B cell (primary cell): ENCODE measurements at regions not wholly inside any gene's neighbourhood (a gene's known extent, or its start where the extent isn't known, plus 50 kb on each side); places are given as distances from the start of the nearest gene placed in this dataset.
"Not testable (repeated sequence)": the region's sequence is repeated elsewhere in the genome, so short reads cannot be mapped to it uniquely, and the experiment has no call there.

Experiments
- ATAC-seq: fragments of 200-7000 bp; cut with Tn5 transposase; one replicate; pipeline ENCODE4 v1.10.0; 2021; ENCODE audit warnings: low read depth, mild to moderate bottlenecking, moderate number of reproducible peaks, moderate library complexity
- CTCF ChIA-PET: fragments of 350-600 bp; sonication (Branson Sonifier 250); formaldehyde crosslinking; loops from one replicate; lab custom pipeline; 2021; ENCODE audit warnings: antibody characterized with exemption, inconsistent platforms; lab: Charles Lee
- POLR2A ChIA-PET: fragments of 350-600 bp; sonication (Branson Sonifier 250); formaldehyde crosslinking; loops from one replicate; lab custom pipeline; 2021; ENCODE audit warnings: antibody characterized with exemption; lab: Charles Lee
- DNase-seq: peaks from one replicate; pipeline ENCODE4 v3.0.0; 2013
- H2AFZ ChIP-seq: 2 replicates; pipeline ENCODE4 v1.6.1; 2012; ENCODE audit warnings: mild to moderate bottlenecking, low read depth, low read length; ENCODE audit not compliant: insufficient read depth, poor library complexity, severe bottlenecking
- H3K27ac ChIP-seq, 2 donors: 1 replicate in 1 of 2; 2 replicates in 1 of 2; pipeline ENCODE4 v1.5.1; 2012 to 2013; ENCODE audit warnings: low read length in 2 of 2, mild to moderate bottlenecking in 2 of 2, moderate library complexity in 1 of 2
- H3K27me3 ChIP-seq, 4 experiments: fragments of 200-600 bp in 1 of 4; sonication (generic) in 1 of 4; replicated peaks in 1 of 4; 1 replicate in 2 of 4; 2 replicates in 2 of 4; pipeline versions ENCODE4 v1.6.1 to v1.7.0; 2013 to 2016; ENCODE audit warnings: low read length in 3 of 4, mild to moderate bottlenecking in 2 of 4, mixed read lengths in 1 of 4, moderate library complexity in 1 of 4; ENCODE audit not compliant: insufficient read depth in 4 of 4, control insufficient read depth in 3 of 4; ENCODE audit errors: control extremely low read depth in 1 of 4
- H3K36me3 ChIP-seq, 2 experiments: replicated peaks in 1 of 2; 1 replicate in 1 of 2; 2 replicates in 1 of 2; pipeline versions ENCODE4 v1.6.1 to v1.7.1; 2013; ENCODE audit warnings: low read length in 1 of 2; ENCODE audit not compliant: insufficient read depth in 2 of 2, control insufficient read depth in 1 of 2; ENCODE audit errors: control extremely low read depth in 1 of 2, extremely low read depth in 1 of 2
- H3K4me1 ChIP-seq, 2 donors: fragments of 200-600 bp in 1 of 2; sonication (generic) in 1 of 2; 1 replicate in 1 of 2; 2 replicates in 1 of 2; pipeline versions ENCODE4 v1.5.1 to v1.6.1; 2013 to 2017; ENCODE audit warnings: low read length in 2 of 2; ENCODE audit not compliant: control insufficient read depth in 2 of 2, insufficient read depth in 2 of 2
- H3K4me2 ChIP-seq: replicated peaks from 2 replicates; pipeline ENCODE3; 2012; ENCODE audit warnings: mild to moderate bottlenecking, low read depth, low read length; ENCODE audit not compliant: poor library complexity, severe bottlenecking
- H3K4me3 ChIP-seq, 5 experiments: fragments of 200-600 bp in 1 of 5; sonication (generic) in 1 of 5; 1 replicate in 3 of 5; 2 replicates in 2 of 5; pipeline versions ENCODE4 v1.5.1 to v1.7.0; 2011 to 2016; ENCODE audit warnings: low read length in 4 of 5, mild to moderate bottlenecking in 4 of 5, low read depth in 2 of 5, control low read depth in 1 of 5, moderate library complexity in 1 of 5; ENCODE audit not compliant: insufficient read depth in 1 of 5; ENCODE audit errors: control extremely low read depth in 1 of 5, extremely low read depth in 1 of 5
- H3K79me2 ChIP-seq: fragments of 200-600 bp; sonication (generic); one replicate; pipeline ENCODE4 v1.6.0; 2016; ENCODE audit warnings: low read length; ENCODE audit not compliant: control insufficient read depth, insufficient read depth
- H3K9ac ChIP-seq: fragments of 200-600 bp; sonication (generic); 2 replicates; pipeline ENCODE4 v1.6.1; 2017; ENCODE audit warnings: mild to moderate bottlenecking, low read length, moderate library complexity
- H3K9me3 ChIP-seq, 3 donors: one replicate each; pipeline versions ENCODE4 v1.6.1 to v1.7.1; 2013; ENCODE audit warnings: low read length in 2 of 3; ENCODE audit not compliant: control insufficient read depth in 2 of 3, insufficient read depth in 1 of 3; ENCODE audit errors: control extremely low read depth in 1 of 3
- H4K20me1 ChIP-seq: 2 replicates; pipeline ENCODE4 v1.6.0; 2012; ENCODE audit warnings: mild to moderate bottlenecking, low read length; ENCODE audit not compliant: insufficient read depth, control insufficient read depth, poor library complexity, severe bottlenecking
- H3K27ac Mint-ChIP-seq: one replicate; pipeline ENCODE4 v1.8.0; 2021; ENCODE audit warnings: mixed read lengths
- H3K27me3 Mint-ChIP-seq: one replicate; pipeline ENCODE4 v1.8.0; 2021; ENCODE audit warnings: mixed read lengths
- H3K4me1 Mint-ChIP-seq: one replicate; pipeline ENCODE4 v1.8.0; 2021; ENCODE audit warnings: mixed read lengths
- H3K4me3 Mint-ChIP-seq: one replicate; pipeline ENCODE4 v1.8.0; 2021; ENCODE audit warnings: mixed read lengths
- H3K9me3 Mint-ChIP-seq: one replicate; pipeline ENCODE4 v1.8.0; 2022; ENCODE audit warnings: mixed read lengths; ENCODE audit not compliant: insufficient read depth
- EZH2 ChIP-seq: IDR thresholded peaks from 2 replicates; pipeline ENCODE4 v1.6.1; 2012; ENCODE audit warnings: borderline replicate concordance, low read depth, mild to moderate bottlenecking, moderate library complexity, low read length; ENCODE audit not compliant: insufficient read depth, poor library complexity, severe bottlenecking
- WGBS: methylation state at CpG from one replicate; pipeline ENCODE4 v1.1.5; 2013; ENCODE audit warnings: missing lambda C conversion rate; ENCODE audit not compliant: insufficient coverage; 5-methylcytosine and 5-hydroxymethylcytosine counted together
- intact Hi-C: fragments of 100-400 bp; cut with micrococcal nuclease; formaldehyde crosslinking; loops from one replicate; pipeline ENCODE4 v1.10.0; 2022
- TF ChIP-seq, protein P1 (sequence below): fragments of 200-600 bp; IDR thresholded peaks from one replicate; pipeline ENCODE4 v1.8.0; 2022; ENCODE audit warnings: antibody characterized with exemption, mild to moderate bottlenecking

DNA sequence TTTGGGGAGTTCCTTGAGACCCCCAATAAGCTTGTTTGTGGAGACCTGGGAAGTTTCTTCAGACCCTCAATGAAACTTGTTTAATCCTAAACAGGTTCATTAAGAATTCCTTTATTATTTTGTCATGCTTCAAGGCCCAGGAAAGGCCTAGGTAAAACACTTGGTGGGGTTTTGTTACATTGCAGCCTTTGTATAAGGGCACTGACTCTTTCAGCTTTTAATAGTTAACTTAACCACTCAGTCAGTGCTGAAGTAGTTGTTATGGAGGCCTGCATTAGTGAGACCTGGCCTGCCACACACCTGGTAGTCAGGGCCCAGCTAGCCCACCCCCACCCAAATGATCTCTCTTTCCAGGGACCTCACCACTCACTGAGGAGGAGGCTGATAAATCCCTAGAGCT lies 103.7 kb downstream of the FCRL5 start:
- H3K4me3 ChIP-seq, result no peak overlapping the region
- H2AFZ ChIP-seq, result no peak overlapping the region
- H3K27ac Mint-ChIP-seq, result no peak overlapping the region
- H3K9me3 ChIP-seq, result no peaks in the 10 kb centered on the region
- H3K9me3 Mint-ChIP-seq, result no peaks in the 10 kb centered on the region
- CTCF ChIA-PET, result no interaction called here
- H3K4me3 Mint-ChIP-seq, result no peak overlapping the region
- H4K20me1 ChIP-seq, result no peaks in the 10 kb centered on the region
- TF ChIP-seq EZH2, result no peak
- TF ChIP-seq, protein P1, sequence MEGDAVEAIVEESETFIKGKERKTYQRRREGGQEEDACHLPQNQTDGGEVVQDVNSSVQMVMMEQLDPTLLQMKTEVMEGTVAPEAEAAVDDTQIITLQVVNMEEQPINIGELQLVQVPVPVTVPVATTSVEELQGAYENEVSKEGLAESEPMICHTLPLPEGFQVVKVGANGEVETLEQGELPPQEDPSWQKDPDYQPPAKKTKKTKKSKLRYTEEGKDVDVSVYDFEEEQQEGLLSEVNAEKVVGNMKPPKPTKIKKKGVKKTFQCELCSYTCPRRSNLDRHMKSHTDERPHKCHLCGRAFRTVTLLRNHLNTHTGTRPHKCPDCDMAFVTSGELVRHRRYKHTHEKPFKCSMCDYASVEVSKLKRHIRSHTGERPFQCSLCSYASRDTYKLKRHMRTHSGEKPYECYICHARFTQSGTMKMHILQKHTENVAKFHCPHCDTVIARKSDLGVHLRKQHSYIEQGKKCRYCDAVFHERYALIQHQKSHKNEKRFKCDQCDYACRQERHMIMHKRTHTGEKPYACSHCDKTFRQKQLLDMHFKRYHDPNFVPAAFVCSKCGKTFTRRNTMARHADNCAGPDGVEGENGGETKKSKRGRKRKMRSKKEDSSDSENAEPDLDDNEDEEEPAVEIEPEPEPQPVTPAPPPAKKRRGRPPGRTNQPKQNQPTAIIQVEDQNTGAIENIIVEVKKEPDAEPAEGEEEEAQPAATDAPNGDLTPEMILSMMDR, result no peak
- ATAC-seq, result no peak
- H3K9ac ChIP-seq, result no peak overlapping the region
- peaks cover 5% of the 10 kb centered on the region for H3K27me3 Mint-ChIP-seq
- no peaks in the 10 kb centered on the region for H3K4me1 Mint-ChIP-seq
- no peak overlapping the region for H3K4me2 ChIP-seq
- no peaks in the 10 kb centered on the region for H3K4me1 ChIP-seq
- POLR2A ChIA-PET, result no interaction called here
- DNase-seq, result no peak
- no peaks in the 10 kb centered on the region for H3K79me2 ChIP-seq
- no peak overlapping the region for H3K27ac ChIP-seq
- no peaks in the 10 kb centered on the region for H3K27me3 ChIP-seq
- H3K36me3 ChIP-seq, result no peaks in the 10 kb centered on the region
- intact Hi-C loops, result no loop called here

DNA sequence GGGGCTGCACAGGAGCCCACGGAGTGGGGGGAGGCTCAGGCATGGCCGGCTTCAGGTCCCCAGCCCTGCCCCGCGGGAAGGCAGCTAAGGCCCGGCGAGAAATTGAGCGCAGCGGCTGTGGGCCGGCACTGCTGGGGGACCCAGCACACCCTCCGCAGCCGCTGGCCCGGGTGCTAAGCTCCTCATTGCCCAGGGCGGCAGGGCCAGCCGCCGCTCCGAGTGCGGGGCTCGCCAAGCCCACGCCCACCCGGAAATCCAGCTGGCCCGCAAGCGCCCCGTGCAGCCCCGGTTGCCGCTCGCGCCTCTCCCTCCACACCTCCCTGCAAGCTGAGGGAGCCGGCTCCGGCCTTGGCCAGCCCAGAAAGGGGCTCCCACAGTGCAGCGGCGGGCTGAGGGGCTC lies 106.0 kb downstream of the FCRL5 start:
- H3K27ac ChIP-seq, H3K4me1 Mint-ChIP-seq, H3K9me3 ChIP-seq, H3K9me3 Mint-ChIP-seq, H3K27ac Mint-ChIP-seq, DNase-seq, CTCF ChIA-PET, H3K4me3 Mint-ChIP-seq, H3K27me3 ChIP-seq, H4K20me1 ChIP-seq, H3K27me3 Mint-ChIP-seq, intact Hi-C loops, H2AFZ ChIP-seq, H3K4me3 ChIP-seq, H3K9ac ChIP-seq, H3K4me1 ChIP-seq, POLR2A ChIA-PET, H3K36me3 ChIP-seq, ATAC-seq, H3K4me2 ChIP-seq, H3K79me2 ChIP-seq: not testable (repeated sequence)
- 94% methylated on average over 24 of the region's 31 CpGs for WGBS

DNA sequence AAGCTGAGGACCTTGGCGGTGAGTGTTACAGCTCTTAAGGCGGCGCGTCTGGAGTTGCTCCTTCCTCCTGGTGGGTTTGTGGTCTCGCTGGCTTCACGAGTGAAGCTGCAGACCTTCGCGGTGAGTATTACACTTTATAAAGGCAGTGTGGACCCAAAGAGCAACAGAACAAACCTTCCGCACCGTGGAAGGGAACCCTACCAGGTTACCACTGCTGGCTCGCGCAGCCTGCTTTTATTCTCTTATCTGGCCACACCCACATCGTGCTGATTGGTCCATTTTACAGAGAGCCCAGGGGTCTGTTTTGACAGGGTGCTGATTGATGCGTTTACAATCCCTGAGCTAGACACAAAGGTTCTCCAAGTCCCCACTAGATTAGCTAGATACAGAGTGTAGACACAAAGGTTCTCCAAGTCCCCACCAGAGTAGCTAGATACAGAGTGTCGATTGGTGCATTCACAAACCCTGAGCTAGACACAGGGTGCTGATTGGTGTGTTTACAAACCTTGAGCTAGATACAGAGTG lies 106.6 kb downstream of the FCRL5 start:
- H4K20me1 ChIP-seq, H3K9ac ChIP-seq, H3K4me3 Mint-ChIP-seq, H3K9me3 ChIP-seq, H2AFZ ChIP-seq, H3K4me3 ChIP-seq, intact Hi-C loops, CTCF ChIA-PET, H3K27me3 Mint-ChIP-seq, H3K4me1 ChIP-seq, H3K27ac ChIP-seq, H3K27ac Mint-ChIP-seq, H3K4me2 ChIP-seq, POLR2A ChIA-PET, ATAC-seq, H3K4me1 Mint-ChIP-seq, DNase-seq, H3K79me2 ChIP-seq, H3K9me3 Mint-ChIP-seq, H3K27me3 ChIP-seq, H3K36me3 ChIP-seq: not testable (repeated sequence)
- 88% methylated on average over 13 of the region's 15 CpGs for WGBS
